ENCODE measurements at regions not wholly inside any gene's neighbourhood (a gene's known extent, or its start where the extent isn't known, plus 50 kb on each side); places are given as distances from the start of the nearest gene placed in this dataset.
"Not testable (repeated sequence)": the region's sequence is repeated elsewhere in the genome, so short reads cannot be mapped to it uniquely, and the experiment has no call there.

- Mint-ChIP-seq H3K9me3 (peaks cover 3% of the 10 kb centered on the region), H3K4me1 (no peaks in the 10 kb centered on the region), H3K27ac (no peak overlapping the region), H3K36me3 (ENCODE audit: low read depth) (no peaks in the 10 kb centered on the region), H3K27me3 (no peaks in the 10 kb centered on the region), H3K4me3 (no peak overlapping the region)
- no peak for DNase-seq
- CTCF ChIA-PET: no interaction called here
- POLR2A ChIA-PET: no interaction called here
Measured at GRCh38 chr14:86739761-86740160, 1209.8 kb downstream of the FLRT2 start.

- POLR2A ChIA-PET; CTCF ChIA-PET; H3K27me3 Mint-ChIP-seq; H3K4me3 Mint-ChIP-seq; H3K9me3 Mint-ChIP-seq; H3K36me3 Mint-ChIP-seq (ENCODE audit: low read depth); DNase-seq; H3K27ac Mint-ChIP-seq; H3K4me1 Mint-ChIP-seq: not testable (repeated sequence)
Measured at GRCh38 chr14:86731427-86731826, 1201.5 kb downstream of the FLRT2 start.

- H3K36me3 Mint-ChIP-seq (ENCODE audit: low read depth): no peaks in the 10 kb centered on the region
- no peak for DNase-seq
- H3K9me3 Mint-ChIP-seq: no peaks in the 10 kb centered on the region
- POLR2A ChIA-PET: no interaction called here
- no peaks in the 10 kb centered on the region for H3K27me3 Mint-ChIP-seq
- no peak overlapping the region for H3K4me3 Mint-ChIP-seq
- H3K4me1 Mint-ChIP-seq: no peaks in the 10 kb centered on the region
- CTCF ChIA-PET: no interaction called here
- H3K27ac Mint-ChIP-seq: no peak overlapping the region
Measured at GRCh38 chr14:86723254-86723624, 1193.3 kb downstream of the FLRT2 start.

- Mint-ChIP-seq H3K4me1 (no peaks in the 10 kb centered on the region), H3K36me3 (ENCODE audit: low read depth) (no peaks in the 10 kb centered on the region), H3K4me3 (no peak overlapping the region), H3K27ac (no peak overlapping the region), H3K9me3 (no peaks in the 10 kb centered on the region), H3K27me3 (no peaks in the 10 kb centered on the region)
- ChIA-PET POLR2A (no interaction called here), CTCF (no interaction called here)
- no peak for DNase-seq
Measured at GRCh38 chr14:86722612-86723253, 1192.8 kb downstream of the FLRT2 start.

GRCh38 chr14:86714575-86714974 lies 1184.6 kb downstream of the FLRT2 start:
- ChIA-PET CTCF (no interaction called here), POLR2A (no interaction called here)
- DNase-seq: no peak
- peaks cover 2% of the 10 kb centered on the region for H3K9me3 Mint-ChIP-seq
- H3K4me3 Mint-ChIP-seq: no peak overlapping the region
- H3K4me1 Mint-ChIP-seq: no peaks in the 10 kb centered on the region
- no peaks in the 10 kb centered on the region for H3K27me3 Mint-ChIP-seq
- no peak overlapping the region for H3K27ac Mint-ChIP-seq
- H3K36me3 Mint-ChIP-seq (ENCODE audit: low read depth): no peaks in the 10 kb centered on the region

- Mint-ChIP-seq H3K9me3 (peaks cover 2% of the 10 kb centered on the region), H3K36me3 (ENCODE audit: low read depth) (no peaks in the 10 kb centered on the region), H3K27ac (no peak overlapping the region), H3K4me1 (no peaks in the 10 kb centered on the region), H3K27me3 (no peaks in the 10 kb centered on the region), H3K4me3 (no peak overlapping the region)
- DNase-seq: no peak
- ChIA-PET POLR2A (no interaction called here), CTCF (no interaction called here)
Measured at GRCh38 chr14:86714153-86714552, 1184.2 kb downstream of the FLRT2 start.

GRCh38 chr14:86712727-86713126 lies 1182.8 kb downstream of the FLRT2 start:
- Mint-ChIP-seq H3K27ac (no peak overlapping the region), H3K4me3 (no peak overlapping the region), H3K4me1 (no peaks in the 10 kb centered on the region), H3K9me3 (peaks cover 2% of the 10 kb centered on the region), H3K36me3 (ENCODE audit: low read depth) (no peaks in the 10 kb centered on the region), H3K27me3 (no peaks in the 10 kb centered on the region)
- no peak for DNase-seq
- POLR2A ChIA-PET: no interaction called here
- CTCF ChIA-PET: no interaction called here

GRCh38 chr14:86712176-86712575 lies 1182.2 kb downstream of the FLRT2 start:
- Mint-ChIP-seq H3K4me3 (no peak overlapping the region), H3K9me3 (peaks cover 2% of the 10 kb centered on the region), H3K4me1 (no peaks in the 10 kb centered on the region), H3K27me3 (no peaks in the 10 kb centered on the region), H3K36me3 (ENCODE audit: low read depth) (no peaks in the 10 kb centered on the region), H3K27ac (no peak overlapping the region)
- DNase-seq: no peak
- CTCF ChIA-PET: no interaction called here
- POLR2A ChIA-PET: no interaction called here

GRCh38 chr14:86708846-86709339 lies 1178.9 kb downstream of the FLRT2 start:
- CTCF ChIA-PET: no interaction called here
- no peaks in the 10 kb centered on the region for H3K4me1 Mint-ChIP-seq
- POLR2A ChIA-PET: no interaction called here

GRCh38 chr14:86707071-86707470 lies 1177.1 kb downstream of the FLRT2 start:
- ChIA-PET POLR2A (no interaction called here), CTCF (no interaction called here)
- Mint-ChIP-seq H3K9me3 (peaks cover 5% of the 10 kb centered on the region), H3K27me3 (no peaks in the 10 kb centered on the region), H3K36me3 (ENCODE audit: low read depth) (no peaks in the 10 kb centered on the region), H3K4me1 (no peaks in the 10 kb centered on the region), H3K27ac (no peak overlapping the region), H3K4me3 (no peak overlapping the region)
- DNase-seq: no peak

More at GRCh38 chr14:86708846-86709339, 1178.9 kb downstream of the FLRT2 start:
- Mint-ChIP-seq H3K36me3 (ENCODE audit: low read depth) (no peaks in the 10 kb centered on the region), H3K9me3 (peaks cover 6% of the 10 kb centered on the region), H3K4me3 (no peak overlapping the region), H3K27me3 (no peaks in the 10 kb centered on the region), H3K27ac (no peak overlapping the region)
- DNase-seq: no peak

GRCh38 chr14:86683561-86683960 lies 1153.6 kb downstream of the FLRT2 start:
- Mint-ChIP-seq H3K9me3 (no peaks in the 10 kb centered on the region), H3K27ac (no peak overlapping the region), H3K36me3 (ENCODE audit: low read depth) (no peaks in the 10 kb centered on the region), H3K27me3 (no peaks in the 10 kb centered on the region), H3K4me1 (no peaks in the 10 kb centered on the region), H3K4me3 (no peak overlapping the region)
- POLR2A ChIA-PET: no interaction called here
- no peak for DNase-seq
- CTCF ChIA-PET: no interaction called here

GRCh38 chr14:86675059-86675458 lies 1145.1 kb downstream of the FLRT2 start:
- Mint-ChIP-seq H3K9me3 (peaks cover 2% of the 10 kb centered on the region), H3K4me1 (no peaks in the 10 kb centered on the region), H3K4me3 (no peak overlapping the region), H3K27ac (no peak overlapping the region), H3K27me3 (no peaks in the 10 kb centered on the region), H3K36me3 (ENCODE audit: low read depth) (no peaks in the 10 kb centered on the region)
- DNase-seq: no peak
- POLR2A ChIA-PET: no interaction called here
- CTCF ChIA-PET: no interaction called here

- H3K27ac Mint-ChIP-seq: no peak overlapping the region
- CTCF ChIA-PET: no interaction called here
- no peak for DNase-seq
- no peaks in the 10 kb centered on the region for H3K36me3 Mint-ChIP-seq (ENCODE audit: low read depth)
- H3K27me3 Mint-ChIP-seq: no peaks in the 10 kb centered on the region
- H3K4me1 Mint-ChIP-seq: no peaks in the 10 kb centered on the region
- H3K4me3 Mint-ChIP-seq: no peak overlapping the region
- H3K9me3 Mint-ChIP-seq: peaks cover 2% of the 10 kb centered on the region
- POLR2A ChIA-PET: no interaction called here
Measured at GRCh38 chr14:86673523-86673969, 1143.6 kb downstream of the FLRT2 start.

- H3K4me1 Mint-ChIP-seq: no peaks in the 10 kb centered on the region
- peaks cover 2% of the 10 kb centered on the region for H3K9me3 Mint-ChIP-seq
- DNase-seq: no peak
- ChIA-PET POLR2A (no interaction called here), CTCF (no interaction called here)
- no peaks in the 10 kb centered on the region for H3K27me3 Mint-ChIP-seq
- H3K4me3 Mint-ChIP-seq: no peak overlapping the region
- no peaks in the 10 kb centered on the region for H3K36me3 Mint-ChIP-seq (ENCODE audit: low read depth)
- no peak overlapping the region for H3K27ac Mint-ChIP-seq
Measured at GRCh38 chr14:86672080-86672479, 1142.1 kb downstream of the FLRT2 start.
